Suprapubic skin (tissue), 4 donors: ENCODE measurements at regions not wholly inside any gene's neighbourhood (a gene's known extent, or its start where the extent isn't known, plus 50 kb on each side); places are given as distances from the start of the nearest gene placed in this dataset.
"Not testable (repeated sequence)": the region's sequence is repeated elsewhere in the genome, so short reads cannot be mapped to it uniquely, and the experiment has no call there.

Experiments
- DNase-seq, 2 donors: peaks; one replicate each; pipeline ENCODE4 v3.0.0-alpha.2; 2019; ENCODE audit warnings: low spot score in 2 of 2
- H3K27ac ChIP-seq: fragments of 200-600 bp; sonication (generic); one replicate; pipeline ENCODE4 v1.5.1; 2019
- H3K27me3 ChIP-seq: fragments of 200-600 bp; sonication (generic); one replicate; pipeline ENCODE4 v1.5.1; 2019
- H3K36me3 ChIP-seq: fragments of 200-600 bp; sonication (generic); one replicate; pipeline ENCODE4 v1.5.1; 2019
- H3K4me1 ChIP-seq: fragments of 200-600 bp; sonication (generic); one replicate; pipeline ENCODE4 v1.5.1; 2019
- H3K4me3 ChIP-seq: fragments of 200-600 bp; sonication (generic); one replicate; pipeline ENCODE4 v1.5.1; 2019; ENCODE audit warnings: mild to moderate bottlenecking
- H3K9me3 ChIP-seq: fragments of 200-600 bp; sonication (generic); one replicate; pipeline ENCODE4 v1.5.1; 2019
- EP300 ChIP-seq: sonication (generic); formaldehyde crosslinking; IDR thresholded peaks from one replicate; pipeline ENCODE4 v1.6.1; 2017; ENCODE audit warnings: antibody characterized with exemption
- POLR2A ChIP-seq, 2 donors: fragments of 450-650 bp; IDR thresholded peaks; one replicate each; pipeline ENCODE4 v1.6.1; 2017; ENCODE audit warnings: antibody characterized with exemption in 2 of 2, mild to moderate bottlenecking in 2 of 2, moderate library complexity in 2 of 2
- POLR2AphosphoS5 ChIP-seq, 3 donors: sonication (generic); formaldehyde crosslinking; IDR thresholded peaks; one replicate each; pipeline ENCODE4 v1.6.1; 2017; ENCODE audit warnings: antibody characterized with exemption in 3 of 3
- WGBS: methylation state at CpG from one replicate; pipeline ENCODE4 v1.1.5; 2018; 5-methylcytosine and 5-hydroxymethylcytosine counted together
- TF ChIP-seq, protein P1 (sequence below), 2 donors: fragments of 200-600 bp in 1 of 2; fragments of 450-650 bp in 1 of 2; sonication (generic) in 1 of 2; IDR thresholded peaks; one replicate each; pipeline ENCODE4 v1.5.1; 2016 to 2019; ENCODE audit warnings: antibody characterized with exemption in 2 of 2, mild to moderate bottlenecking in 1 of 2, moderate library complexity in 1 of 2

DNA sequence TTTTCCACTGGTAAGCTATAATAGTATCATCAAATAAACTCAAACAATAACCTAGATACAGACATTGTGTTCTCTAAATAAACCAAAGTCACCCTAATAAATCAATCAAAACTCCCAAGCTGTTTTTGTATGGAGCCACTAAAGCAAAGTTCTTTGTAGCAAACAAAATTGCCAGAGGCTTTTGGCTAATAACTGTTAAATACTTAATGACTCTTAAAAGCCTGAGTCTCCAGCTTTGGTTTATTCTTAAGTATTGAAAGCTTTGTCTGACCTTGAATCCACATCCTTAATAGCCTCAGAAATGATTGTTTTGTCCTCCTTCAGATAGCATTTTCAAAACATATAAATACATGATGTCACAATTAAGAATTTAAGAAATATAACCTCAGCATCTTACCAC lies 725.3 kb downstream of the SI start:
- Histone ChIP-seq H3K36me3 (no peaks in the 10 kb centered on the region), H3K4me3 (no peak overlapping the region), H3K27ac (no peak overlapping the region), H3K4me1 (no peaks in the 10 kb centered on the region), H3K9me3 (no peaks in the 10 kb centered on the region), H3K27me3 (no peaks in the 10 kb centered on the region)
- TF ChIP-seq EP300, result no peak
- DNase-seq, result no peak

DNA sequence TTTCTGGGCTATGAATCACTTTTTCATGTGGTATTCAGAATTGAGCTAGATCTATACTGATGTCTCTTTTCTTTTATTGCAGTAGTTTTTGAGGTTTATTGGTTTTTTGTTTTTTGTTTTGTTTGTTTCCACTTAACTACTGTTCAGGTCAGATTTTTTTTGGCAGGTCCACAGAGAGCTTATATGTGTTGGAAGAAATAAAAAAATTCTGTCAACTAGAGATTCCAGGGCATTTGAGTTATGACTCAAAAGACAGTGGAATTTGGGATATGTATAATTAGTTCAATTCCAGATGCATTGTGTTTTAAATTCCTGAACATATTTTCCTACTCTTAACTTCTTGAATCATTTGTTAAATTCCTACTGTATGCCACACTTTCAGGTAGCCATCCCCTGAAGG lies 727.2 kb downstream of the SI start:
- no peak for DNase-seq
- H3K9me3 ChIP-seq, result no peaks in the 10 kb centered on the region
- no peak for TF ChIP-seq EP300
- TF ChIP-seq, protein P1, sequence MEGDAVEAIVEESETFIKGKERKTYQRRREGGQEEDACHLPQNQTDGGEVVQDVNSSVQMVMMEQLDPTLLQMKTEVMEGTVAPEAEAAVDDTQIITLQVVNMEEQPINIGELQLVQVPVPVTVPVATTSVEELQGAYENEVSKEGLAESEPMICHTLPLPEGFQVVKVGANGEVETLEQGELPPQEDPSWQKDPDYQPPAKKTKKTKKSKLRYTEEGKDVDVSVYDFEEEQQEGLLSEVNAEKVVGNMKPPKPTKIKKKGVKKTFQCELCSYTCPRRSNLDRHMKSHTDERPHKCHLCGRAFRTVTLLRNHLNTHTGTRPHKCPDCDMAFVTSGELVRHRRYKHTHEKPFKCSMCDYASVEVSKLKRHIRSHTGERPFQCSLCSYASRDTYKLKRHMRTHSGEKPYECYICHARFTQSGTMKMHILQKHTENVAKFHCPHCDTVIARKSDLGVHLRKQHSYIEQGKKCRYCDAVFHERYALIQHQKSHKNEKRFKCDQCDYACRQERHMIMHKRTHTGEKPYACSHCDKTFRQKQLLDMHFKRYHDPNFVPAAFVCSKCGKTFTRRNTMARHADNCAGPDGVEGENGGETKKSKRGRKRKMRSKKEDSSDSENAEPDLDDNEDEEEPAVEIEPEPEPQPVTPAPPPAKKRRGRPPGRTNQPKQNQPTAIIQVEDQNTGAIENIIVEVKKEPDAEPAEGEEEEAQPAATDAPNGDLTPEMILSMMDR (IDR thresholded peaks at IDR 0.05), result no peak
- TF ChIP-seq POLR2AphosphoS5 (IDR thresholded peaks at IDR 0.05), result no peak
- no peak for TF ChIP-seq POLR2A (IDR thresholded peaks at IDR 0.05)

GRCh38 chr3:164342206-164342605 lies 736.1 kb downstream of the SI start:
- 84% methylated on average over 5 of the region's 5 CpGs for WGBS
- H3K9me3 ChIP-seq, H3K27me3 ChIP-seq, H3K36me3 ChIP-seq, H3K4me3 ChIP-seq, H3K4me1 ChIP-seq, DNase-seq, H3K27ac ChIP-seq: not testable (repeated sequence)

More for the DNA sequence above, 727.2 kb downstream of the SI start:
- Histone ChIP-seq H3K27me3 (no peaks in the 10 kb centered on the region), H3K4me1 (no peaks in the 10 kb centered on the region), H3K36me3 (no peaks in the 10 kb centered on the region), H3K4me3 (no peak overlapping the region), H3K27ac (no peak overlapping the region)

DNA sequence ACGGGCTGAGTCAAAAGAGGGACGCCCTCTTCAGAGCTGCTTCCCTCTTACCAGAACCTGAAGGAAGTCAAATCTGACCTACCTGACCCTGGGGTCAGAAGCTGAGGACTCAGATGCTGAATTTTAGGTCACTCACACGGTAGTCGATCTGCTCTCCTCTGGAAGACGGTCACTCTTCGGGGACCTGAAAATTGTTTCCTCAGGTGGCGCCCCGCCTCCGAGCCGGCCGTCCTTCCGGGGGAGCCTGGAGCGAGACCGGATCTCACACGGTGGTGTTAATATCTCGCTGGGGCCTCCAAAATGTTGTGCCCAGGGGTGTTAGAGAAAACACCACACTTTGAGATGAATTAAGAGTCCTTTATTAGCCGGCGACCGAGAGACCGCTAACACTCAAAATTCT lies 737.2 kb downstream of the SI start:
- no peaks in the 10 kb centered on the region for H3K27me3 ChIP-seq
- H3K36me3 ChIP-seq, result no peaks in the 10 kb centered on the region
- no peaks in the 10 kb centered on the region for H3K9me3 ChIP-seq
- no peaks in the 10 kb centered on the region for H3K4me1 ChIP-seq
- no peak for DNase-seq
- TF ChIP-seq, protein P1 (IDR thresholded peaks at IDR 0.05), result no peak
- TF ChIP-seq POLR2A (IDR thresholded peaks at IDR 0.05) (no peak), POLR2AphosphoS5 (IDR thresholded peaks at IDR 0.05) (no peak), EP300 (no peak)
- 95% methylated on average over 20 of the region's 20 CpGs for WGBS
- no peak overlapping the region for H3K4me3 ChIP-seq
- no peak overlapping the region for H3K27ac ChIP-seq

- Histone ChIP-seq H3K36me3 (no peaks in the 10 kb centered on the region), H3K27ac (no peak overlapping the region), H3K4me3 (no peak overlapping the region), H3K27me3 (no peaks in the 10 kb centered on the region), H3K9me3 (no peaks in the 10 kb centered on the region), H3K4me1 (no peaks in the 10 kb centered on the region)
- no peak for TF ChIP-seq EP300
- TF ChIP-seq POLR2AphosphoS5 (IDR thresholded peaks at IDR 0.05), result no peak
- TF ChIP-seq, protein P1 (IDR thresholded peaks at IDR 0.05), result no peak
- 79% methylated on average over 8 of the region's 8 CpGs for WGBS
- no peak for DNase-seq
These were observed 738.0 kb downstream of the SI start for GRCh38 chr3:164340273-164340672.

DNA sequence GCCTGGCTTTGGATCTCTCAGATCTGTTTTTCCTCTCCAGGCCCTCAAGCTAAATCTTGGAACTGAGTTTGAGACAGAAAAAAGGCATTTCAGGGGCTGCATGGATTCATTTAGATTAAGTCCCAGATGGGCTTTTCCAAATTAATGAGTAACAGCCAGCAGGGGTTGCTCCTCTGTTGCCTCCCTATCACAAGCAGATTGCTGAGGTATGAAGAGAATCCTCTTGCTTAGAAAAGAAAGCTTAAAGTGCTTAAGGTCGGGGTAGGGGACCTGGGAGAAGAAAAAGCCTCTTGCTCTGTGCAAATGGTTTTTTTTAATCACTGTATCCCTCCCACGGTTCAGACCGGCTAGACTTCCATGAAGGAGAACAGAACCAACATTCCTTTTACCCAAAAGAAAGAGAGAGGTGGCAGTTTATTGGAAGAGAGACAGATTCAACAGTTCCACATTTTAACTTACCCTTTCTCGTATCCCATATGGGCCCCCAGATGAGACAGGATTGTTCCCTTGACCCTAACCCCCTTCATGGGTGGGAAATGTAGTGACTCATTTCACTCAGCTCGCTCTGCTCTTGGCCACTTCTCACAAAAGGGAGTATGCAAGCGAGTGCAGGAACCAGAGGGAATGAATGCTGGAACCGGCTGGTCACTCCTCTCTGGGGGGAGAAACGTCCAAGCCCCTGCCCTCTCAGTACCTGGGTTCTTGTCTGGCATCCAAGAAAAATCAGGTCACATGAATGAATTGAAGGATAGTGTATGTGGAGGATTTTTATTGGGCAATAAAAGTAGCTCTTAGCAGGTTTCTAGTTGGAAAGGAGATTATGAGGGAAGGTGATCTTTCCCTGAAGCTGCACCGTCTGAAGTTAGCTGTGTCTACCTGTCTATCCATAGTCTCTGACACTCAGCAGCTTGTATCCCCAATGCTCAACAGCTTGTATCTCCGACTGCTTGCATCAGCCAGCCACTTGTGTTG lies 745.2 kb downstream of the SI start:
- no peaks in the 10 kb centered on the region for H3K27me3 ChIP-seq
- no peak for DNase-seq
- no peaks in the 10 kb centered on the region for H3K4me1 ChIP-seq
- H3K4me3 ChIP-seq, result no peak overlapping the region
- H3K36me3 ChIP-seq, result no peaks in the 10 kb centered on the region
- no peak overlapping the region for H3K27ac ChIP-seq
- 41% methylated on average over 10 of the region's 10 CpGs for WGBS
- no peak for TF ChIP-seq POLR2A (IDR thresholded peaks at IDR 0.05)
- TF ChIP-seq, protein P1 (IDR thresholded peaks at IDR 0.05), result no peak
- H3K9me3 ChIP-seq, result no peaks in the 10 kb centered on the region
